ENCODE measurements at regions not wholly inside any gene's neighbourhood (a gene's known extent, or its start where the extent isn't known, plus 50 kb on each side); places are given as distances from the start of the nearest gene placed in this dataset.

- peak; percentile 39 for TF ChIP-seq CTCF (conservative IDR thresholded peaks at IDR 0.05; ENCODE audit: low read length)
- no peak for TF ChIP-seq EZH2phosphoT487 (IDR thresholded peaks at IDR 0.05; ENCODE audit: borderline replicate concordance)
Measured at GRCh38 chr2:33670392-33670937, 71.4 kb upstream of the FAM98A start.
